Stimulated activated effector memory CD8-positive, alpha-beta T cell treated with anti-CD3 and anti-CD28 coated beads, Interleukin-12 subunit alpha, Interleukin-12 subunit beta, amount 100 ng/mL, for 72 hours (primary cell): ENCODE measurements at regions not wholly inside any gene's neighbourhood (a gene's known extent, or its start where the extent isn't known, plus 50 kb on each side); places are given as distances from the start of the nearest gene placed in this dataset.

Source experiments
- ATAC-seq: fragments of 150-1000 bp; cut with Tn5 transposase; 2 replicates; pipeline ENCODE4 v1.10.0; 2021
- DNase-seq, 2 donors: peaks; one replicate each; pipeline ENCODE4 v3.0.0; 2021 to 2022; ENCODE audit warnings: low spot score in 2 of 2
- H3K27ac Mint-ChIP-seq: one replicate; pipeline ENCODE4 v1.8.0; 2022; ENCODE audit warnings: mild to moderate bottlenecking, mixed read lengths
- H3K36me3 Mint-ChIP-seq: one replicate; pipeline ENCODE4 v1.8.0; 2022; ENCODE audit warnings: mild to moderate bottlenecking, mixed read lengths
- H3K4me1 Mint-ChIP-seq: one replicate; pipeline ENCODE4 v1.8.0; 2022; ENCODE audit warnings: mixed read lengths
- H3K4me3 Mint-ChIP-seq: one replicate; pipeline ENCODE4 v1.8.0; 2022; ENCODE audit warnings: mild to moderate bottlenecking, mixed read lengths
- H3K9me3 Mint-ChIP-seq: one replicate; pipeline ENCODE4 v1.8.0; 2022; ENCODE audit warnings: mixed read lengths

DNA sequence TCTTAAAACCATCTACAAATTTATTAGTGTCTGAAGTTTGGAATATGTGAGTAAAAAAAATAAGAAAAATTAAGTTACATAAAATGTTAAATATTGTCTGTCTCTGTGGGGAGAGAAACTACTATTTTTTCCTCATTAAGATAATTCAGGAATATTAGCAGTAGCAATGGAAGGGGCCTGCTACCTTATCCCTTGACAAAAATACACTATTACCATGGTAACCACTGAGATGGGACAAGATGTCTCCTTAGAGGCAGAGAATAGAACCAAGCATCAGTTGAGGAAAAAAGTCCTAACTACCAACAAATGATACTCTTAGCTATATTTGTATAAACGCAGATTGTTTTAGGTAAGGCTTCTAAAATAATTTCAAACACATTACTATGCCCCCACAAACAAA, 150.7 kb upstream of the LSM8 start:
- no peak for ATAC-seq
- DNase-seq = no peak
- no peak overlapping the region for H3K4me3 Mint-ChIP-seq
- H3K4me1 Mint-ChIP-seq = no peaks in the 10 kb centered on the region
- H3K9me3 Mint-ChIP-seq = peaks cover 3% of the 10 kb centered on the region
- no peak overlapping the region for H3K27ac Mint-ChIP-seq
- no peaks in the 10 kb centered on the region for H3K36me3 Mint-ChIP-seq

DNA sequence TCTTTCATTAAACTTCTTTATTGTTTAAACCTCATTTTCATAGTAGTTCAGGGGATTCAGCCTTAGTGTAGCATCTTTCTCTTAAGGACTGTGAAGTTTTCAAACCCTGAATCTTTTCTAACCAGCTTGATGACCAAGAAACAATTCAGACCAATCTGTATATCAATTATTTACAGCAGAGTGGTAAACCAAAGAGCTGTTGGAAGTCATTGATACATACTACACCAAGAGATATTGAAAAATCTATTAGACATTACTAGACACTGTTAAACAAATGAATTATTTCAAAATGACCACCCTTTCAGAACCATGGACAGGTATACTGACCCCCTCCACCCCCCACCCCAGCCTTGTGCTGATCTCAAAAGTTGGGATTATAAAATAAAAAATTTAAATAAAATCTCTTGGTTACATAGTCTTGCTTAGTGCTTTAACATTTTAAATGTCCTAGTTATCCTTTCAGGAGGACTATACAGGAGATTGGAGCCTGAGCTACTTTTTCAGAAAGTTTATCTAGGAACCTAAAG, 143.9 kb upstream of the LSM8 start:
- ATAC-seq = no peak
- no peaks in the 10 kb centered on the region for H3K36me3 Mint-ChIP-seq
- H3K27ac Mint-ChIP-seq = no peak overlapping the region
- H3K4me1 Mint-ChIP-seq = no peaks in the 10 kb centered on the region
- H3K9me3 Mint-ChIP-seq = no peaks in the 10 kb centered on the region
- no peak for DNase-seq
- H3K4me3 Mint-ChIP-seq = no peak overlapping the region

DNA sequence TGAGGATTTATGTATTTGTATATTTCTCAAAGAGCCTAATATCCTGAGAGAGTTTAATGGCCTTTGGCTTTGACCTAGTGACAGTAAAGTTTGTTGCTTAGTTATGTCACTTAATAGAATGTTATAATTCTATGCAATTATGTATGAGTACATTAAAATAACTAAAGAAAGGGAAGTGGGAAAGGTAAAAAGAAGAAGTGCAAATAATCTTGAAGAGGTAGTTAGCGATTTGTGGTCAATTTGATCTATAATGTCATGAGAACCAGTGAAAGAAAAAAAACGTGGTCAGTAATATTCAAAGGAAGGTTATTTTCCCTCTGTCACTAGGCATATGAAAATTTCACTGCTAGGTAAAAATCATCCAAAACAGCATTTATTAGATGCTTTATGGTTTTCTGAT, 143.4 kb upstream of the LSM8 start:
- no peak overlapping the region for H3K27ac Mint-ChIP-seq
- DNase-seq (no peak), ATAC-seq (no peak)
- no peaks in the 10 kb centered on the region for H3K9me3 Mint-ChIP-seq
- no peak overlapping the region for H3K4me3 Mint-ChIP-seq
- no peaks in the 10 kb centered on the region for H3K4me1 Mint-ChIP-seq
- no peaks in the 10 kb centered on the region for H3K36me3 Mint-ChIP-seq

DNA sequence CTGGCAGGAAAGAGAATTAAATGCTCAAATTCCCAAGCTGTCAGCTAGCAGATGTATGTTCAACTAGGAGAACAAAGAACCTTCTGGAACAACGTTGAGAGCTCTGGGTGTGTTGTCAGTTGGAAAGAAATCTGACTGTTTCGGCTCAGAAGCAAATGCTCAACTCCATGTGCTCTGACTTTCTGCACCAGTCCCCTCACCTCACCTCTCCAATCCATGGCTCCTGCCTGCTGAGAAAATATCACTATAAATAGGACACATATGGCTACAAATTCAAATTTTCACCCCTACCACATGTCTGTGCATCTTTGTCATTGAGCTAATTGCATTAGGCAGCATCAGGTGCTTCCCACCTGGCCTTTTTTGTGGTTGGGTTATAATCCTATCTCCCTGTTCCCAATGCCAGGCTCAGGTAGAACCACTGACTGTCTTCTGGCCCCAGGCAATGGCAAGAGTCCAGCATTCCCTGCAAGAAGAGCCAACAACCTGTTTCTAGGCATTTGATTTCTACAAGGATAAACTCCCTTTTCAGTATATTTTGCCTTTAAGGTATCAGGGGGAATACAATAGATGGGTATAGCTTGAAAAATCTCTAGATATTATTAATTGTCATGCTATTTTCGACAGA, 142.6 kb upstream of the LSM8 start:
- Mint-ChIP-seq H3K9me3 (no peaks in the 10 kb centered on the region), H3K27ac (no peak overlapping the region), H3K4me1 (no peaks in the 10 kb centered on the region), H3K36me3 (no peaks in the 10 kb centered on the region), H3K4me3 (no peak overlapping the region)
- DNase-seq (no peak), ATAC-seq (no peak)

DNA sequence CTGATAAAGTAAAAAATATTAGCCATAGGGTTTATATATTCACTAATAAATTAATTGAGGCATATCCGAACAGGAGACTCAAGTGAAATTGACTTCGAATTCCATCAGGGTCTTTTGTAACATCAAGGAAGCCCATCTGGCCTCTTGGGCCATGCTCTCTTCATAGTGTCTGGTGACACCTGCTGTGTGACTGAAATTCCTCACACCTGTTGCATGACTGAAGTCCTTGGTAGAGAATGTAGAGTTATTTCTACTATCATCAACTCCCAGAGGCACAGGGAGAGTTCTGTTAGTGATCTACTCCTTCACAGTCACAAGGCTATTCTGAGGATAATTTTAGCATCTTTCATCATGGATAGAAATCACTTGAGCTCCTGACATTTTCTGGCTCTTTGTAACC, 138.3 kb upstream of the LSM8 start:
- no peak for DNase-seq
- no peak overlapping the region for H3K4me3 Mint-ChIP-seq
- no peaks in the 10 kb centered on the region for H3K9me3 Mint-ChIP-seq
- H3K27ac Mint-ChIP-seq = no peak overlapping the region
- H3K4me1 Mint-ChIP-seq = no peaks in the 10 kb centered on the region
- ATAC-seq = no peak
- no peaks in the 10 kb centered on the region for H3K36me3 Mint-ChIP-seq

DNA sequence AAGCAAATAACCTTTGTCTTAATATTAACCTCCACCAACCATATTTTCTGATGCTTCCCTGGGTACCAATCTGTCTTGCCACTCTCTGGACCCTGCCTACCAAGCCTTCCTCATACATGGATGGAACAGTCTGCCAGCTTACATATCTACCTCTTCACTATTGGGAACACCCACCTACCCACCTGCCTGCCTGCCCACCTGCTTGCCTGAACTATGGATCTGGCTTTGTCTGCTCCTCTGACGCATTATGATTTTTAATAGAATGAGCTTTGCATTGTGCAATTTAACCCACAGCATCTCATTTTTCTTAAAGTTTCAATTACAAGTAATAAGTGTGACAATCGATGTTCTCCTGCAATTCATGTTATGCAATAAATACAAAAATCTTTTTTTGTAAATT, 137.9 kb upstream of the LSM8 start:
- H3K9me3 Mint-ChIP-seq = no peaks in the 10 kb centered on the region
- no peak overlapping the region for H3K27ac Mint-ChIP-seq
- H3K36me3 Mint-ChIP-seq = no peaks in the 10 kb centered on the region
- H3K4me1 Mint-ChIP-seq = no peaks in the 10 kb centered on the region
- ATAC-seq = no peak
- H3K4me3 Mint-ChIP-seq = no peak overlapping the region
- DNase-seq = no peak

DNA sequence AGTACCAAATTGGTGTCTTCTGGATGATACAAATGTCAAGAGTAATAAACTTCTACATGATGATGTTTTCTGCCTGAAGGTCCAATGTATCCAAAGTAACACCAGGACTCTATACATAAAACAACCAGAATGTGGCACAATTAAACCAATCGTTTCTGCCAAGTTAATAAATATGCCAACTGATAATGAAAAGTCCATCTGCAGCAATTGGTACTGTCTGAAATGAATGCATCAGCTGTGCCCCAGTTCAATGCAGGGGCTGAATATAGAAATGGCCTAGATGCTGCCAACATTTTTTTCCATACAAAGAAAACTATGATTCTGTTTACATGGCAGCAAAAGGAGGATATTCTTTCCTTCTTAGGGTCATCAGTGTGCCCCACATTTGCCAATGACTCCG, 137.2 kb upstream of the LSM8 start:
- no peaks in the 10 kb centered on the region for H3K9me3 Mint-ChIP-seq
- no peak overlapping the region for H3K27ac Mint-ChIP-seq
- DNase-seq = no peak
- no peak for ATAC-seq
- H3K36me3 Mint-ChIP-seq = no peaks in the 10 kb centered on the region
- H3K4me3 Mint-ChIP-seq = no peak overlapping the region
- no peaks in the 10 kb centered on the region for H3K4me1 Mint-ChIP-seq

DNA sequence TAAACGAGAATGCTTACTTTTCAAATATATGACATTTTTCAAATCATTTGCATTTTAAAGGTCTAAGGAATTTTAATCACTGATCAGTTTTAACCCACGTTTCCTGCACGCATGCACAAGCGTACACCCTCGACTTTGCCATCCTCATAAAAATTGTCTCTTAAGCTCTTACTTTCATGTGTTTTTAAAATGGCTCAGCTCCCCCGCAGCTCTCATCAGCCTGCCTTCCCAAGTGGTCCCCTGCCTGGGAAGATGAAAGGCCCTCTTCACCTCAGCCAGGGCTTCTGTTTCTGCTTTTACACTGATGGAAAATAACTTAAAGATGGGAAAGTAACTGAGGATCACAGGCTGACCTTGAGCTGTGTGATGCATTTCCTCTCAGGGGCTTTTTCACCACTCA, 131.6 kb upstream of the LSM8 start:
- no peaks in the 10 kb centered on the region for H3K36me3 Mint-ChIP-seq
- ATAC-seq (no peak), DNase-seq (no peak)
- no peaks in the 10 kb centered on the region for H3K9me3 Mint-ChIP-seq
- no peaks in the 10 kb centered on the region for H3K4me1 Mint-ChIP-seq
- H3K27ac Mint-ChIP-seq = no peak overlapping the region
- H3K4me3 Mint-ChIP-seq = no peak overlapping the region

DNA sequence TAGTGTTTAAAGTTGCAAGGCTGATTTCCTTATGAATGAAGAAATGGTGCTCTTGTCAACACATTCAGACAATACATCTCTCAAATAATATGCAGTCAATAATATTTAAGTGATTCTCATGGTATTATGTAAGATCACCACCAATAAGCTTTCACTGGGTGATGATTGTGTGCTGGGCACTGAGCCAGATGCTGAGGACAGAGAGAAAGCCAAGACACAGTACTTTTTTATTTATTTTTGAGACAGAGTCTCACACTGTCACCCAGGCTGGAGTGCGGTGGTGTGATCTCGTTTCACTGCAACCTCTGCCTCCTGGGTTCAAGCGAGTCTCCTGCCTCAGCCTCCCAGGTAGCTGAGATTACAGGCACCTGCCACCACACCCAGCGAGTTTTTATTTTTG, 130.6 kb upstream of the LSM8 start:
- DNase-seq (no peak), ATAC-seq (no peak)
- Mint-ChIP-seq H3K4me1 (no peaks in the 10 kb centered on the region), H3K36me3 (no peaks in the 10 kb centered on the region), H3K9me3 (no peaks in the 10 kb centered on the region), H3K4me3 (no peak overlapping the region), H3K27ac (no peak overlapping the region)

DNA sequence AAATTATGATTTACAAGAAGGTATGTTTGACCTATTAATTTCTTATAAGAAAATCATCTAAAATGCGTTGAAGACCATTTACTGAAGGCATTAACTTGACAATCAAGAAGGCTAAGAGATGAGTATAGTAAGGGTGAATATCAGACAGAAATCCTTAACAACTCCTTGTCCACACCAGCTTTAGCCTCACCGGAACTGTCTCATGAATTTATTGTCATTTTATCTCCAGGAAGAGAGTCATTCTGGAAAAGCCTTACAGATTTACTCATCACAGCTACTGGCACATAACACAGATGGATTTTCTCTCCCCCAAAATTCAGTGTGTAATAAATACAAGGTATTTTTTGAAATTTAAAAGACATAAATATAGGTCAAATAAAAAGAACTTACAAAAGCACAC, 129.4 kb upstream of the LSM8 start:
- H3K36me3 Mint-ChIP-seq = no peaks in the 10 kb centered on the region
- no peaks in the 10 kb centered on the region for H3K4me1 Mint-ChIP-seq
- no peaks in the 10 kb centered on the region for H3K9me3 Mint-ChIP-seq
- H3K4me3 Mint-ChIP-seq = no peak overlapping the region
- ATAC-seq = no peak
- H3K27ac Mint-ChIP-seq = no peak overlapping the region
- no peak for DNase-seq

DNA sequence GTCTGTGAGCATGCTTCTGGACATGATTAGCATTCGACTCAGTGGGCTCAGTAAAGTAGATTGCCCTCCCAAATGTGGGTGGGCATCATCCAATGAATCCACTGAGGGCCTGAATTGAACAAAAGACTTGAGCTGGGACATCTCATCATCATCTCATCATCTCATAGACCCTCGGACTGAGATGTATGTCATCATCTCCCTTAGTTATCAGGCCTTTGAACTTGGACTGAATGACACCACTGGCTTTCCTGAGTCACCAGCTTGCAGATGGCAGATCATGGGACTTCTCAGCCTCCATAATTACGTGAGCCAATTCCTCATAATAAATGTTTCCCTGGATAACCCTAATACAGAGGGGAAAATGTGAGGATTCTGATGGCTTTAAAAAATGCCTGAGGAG, 128.3 kb upstream of the LSM8 start:
- H3K4me3 Mint-ChIP-seq = no peak overlapping the region
- no peak overlapping the region for H3K27ac Mint-ChIP-seq
- DNase-seq (no peak), ATAC-seq (no peak)
- no peaks in the 10 kb centered on the region for H3K36me3 Mint-ChIP-seq
- no peaks in the 10 kb centered on the region for H3K9me3 Mint-ChIP-seq
- H3K4me1 Mint-ChIP-seq = no peaks in the 10 kb centered on the region

DNA sequence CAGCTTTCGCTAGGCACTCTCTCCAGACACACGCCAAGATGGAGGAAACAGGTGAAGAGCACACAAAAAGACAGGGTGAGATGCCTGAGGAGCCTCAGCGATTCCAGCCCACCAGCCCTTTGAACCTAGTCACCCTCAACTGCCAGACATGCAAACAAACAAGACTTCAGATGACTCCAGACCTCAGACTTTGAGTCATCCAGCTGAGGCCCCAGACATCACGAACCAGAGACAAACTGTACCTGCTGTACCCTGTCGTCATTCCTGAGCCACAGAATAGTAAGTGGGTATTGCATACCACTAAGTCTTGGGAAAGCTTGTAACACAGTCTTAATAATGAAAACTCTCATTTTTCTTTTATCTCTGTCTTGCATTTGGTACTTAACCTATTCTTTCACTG, 126.6 kb upstream of the LSM8 start:
- H3K36me3 Mint-ChIP-seq = no peaks in the 10 kb centered on the region
- DNase-seq (no peak), ATAC-seq (peak; percentile 58)
- no peaks in the 10 kb centered on the region for H3K4me1 Mint-ChIP-seq
- H3K4me3 Mint-ChIP-seq = no peak overlapping the region
- no peaks in the 10 kb centered on the region for H3K9me3 Mint-ChIP-seq
- no peak overlapping the region for H3K27ac Mint-ChIP-seq

DNA sequence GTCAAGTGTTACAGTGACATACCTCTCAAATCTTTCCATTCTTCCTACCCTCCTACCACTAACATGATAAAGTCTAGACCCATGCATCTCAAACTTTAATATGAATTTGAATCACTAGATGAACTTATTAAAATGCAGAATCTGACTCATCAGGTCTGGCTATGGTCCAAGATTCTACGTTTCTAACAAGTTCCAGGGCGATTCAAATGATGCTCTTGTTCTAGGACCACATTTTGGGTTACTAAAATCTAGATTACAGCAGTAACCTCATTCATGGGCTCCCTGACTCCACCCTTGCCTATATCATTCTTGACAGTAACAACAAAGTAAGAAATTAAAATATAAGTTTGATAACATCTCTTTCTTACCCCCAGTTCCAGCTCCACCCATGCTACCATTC, 124.8 kb upstream of the LSM8 start:
- no peak overlapping the region for H3K27ac Mint-ChIP-seq
- ATAC-seq = peak; percentile 58
- H3K9me3 Mint-ChIP-seq = no peaks in the 10 kb centered on the region
- no peak overlapping the region for H3K4me3 Mint-ChIP-seq
- no peak for DNase-seq
- no peaks in the 10 kb centered on the region for H3K36me3 Mint-ChIP-seq
- H3K4me1 Mint-ChIP-seq = no peaks in the 10 kb centered on the region

DNA sequence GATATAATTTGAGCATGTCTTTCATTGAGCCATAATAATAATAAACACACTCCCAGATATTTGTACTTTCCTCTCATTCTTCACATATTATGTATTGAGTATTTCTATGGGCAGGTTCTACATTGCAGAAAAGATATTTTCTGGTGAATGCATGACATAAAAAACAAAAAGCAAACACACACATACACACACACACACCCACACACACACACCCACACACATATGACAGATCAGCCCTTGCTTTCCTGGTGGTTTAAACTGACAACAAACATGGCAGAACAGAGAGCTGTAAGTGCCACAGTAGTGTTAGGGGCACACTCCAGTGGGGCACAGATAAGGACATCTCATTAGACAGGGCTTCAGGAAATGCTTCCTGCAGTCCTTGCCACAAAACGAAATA, 123.3 kb upstream of the LSM8 start:
- Mint-ChIP-seq H3K4me3 (no peak overlapping the region), H3K4me1 (no peaks in the 10 kb centered on the region), H3K36me3 (no peaks in the 10 kb centered on the region), H3K9me3 (no peaks in the 10 kb centered on the region), H3K27ac (no peak overlapping the region)
- ATAC-seq (no peak), DNase-seq (no peak)

DNA sequence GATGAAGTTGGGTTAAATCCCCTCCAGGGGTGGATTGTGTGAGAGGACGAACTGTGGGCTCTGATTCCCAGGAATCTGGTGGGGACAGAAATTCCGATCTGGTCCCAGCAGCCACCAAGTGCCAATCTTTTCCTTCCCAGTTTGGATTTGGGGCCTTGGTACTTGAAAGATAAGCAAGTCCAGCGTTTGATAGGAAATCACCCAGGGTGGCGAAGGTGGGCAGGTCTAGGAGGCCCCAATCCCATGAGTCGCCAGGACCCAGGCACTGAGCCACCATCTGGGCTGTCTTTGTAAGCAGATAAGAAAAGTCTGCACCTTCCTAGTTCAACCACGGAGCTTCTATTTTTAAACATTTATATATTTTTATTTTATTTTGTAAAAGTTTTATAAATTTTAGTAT, 122.6 kb upstream of the LSM8 start:
- no peak overlapping the region for H3K27ac Mint-ChIP-seq

DNA sequence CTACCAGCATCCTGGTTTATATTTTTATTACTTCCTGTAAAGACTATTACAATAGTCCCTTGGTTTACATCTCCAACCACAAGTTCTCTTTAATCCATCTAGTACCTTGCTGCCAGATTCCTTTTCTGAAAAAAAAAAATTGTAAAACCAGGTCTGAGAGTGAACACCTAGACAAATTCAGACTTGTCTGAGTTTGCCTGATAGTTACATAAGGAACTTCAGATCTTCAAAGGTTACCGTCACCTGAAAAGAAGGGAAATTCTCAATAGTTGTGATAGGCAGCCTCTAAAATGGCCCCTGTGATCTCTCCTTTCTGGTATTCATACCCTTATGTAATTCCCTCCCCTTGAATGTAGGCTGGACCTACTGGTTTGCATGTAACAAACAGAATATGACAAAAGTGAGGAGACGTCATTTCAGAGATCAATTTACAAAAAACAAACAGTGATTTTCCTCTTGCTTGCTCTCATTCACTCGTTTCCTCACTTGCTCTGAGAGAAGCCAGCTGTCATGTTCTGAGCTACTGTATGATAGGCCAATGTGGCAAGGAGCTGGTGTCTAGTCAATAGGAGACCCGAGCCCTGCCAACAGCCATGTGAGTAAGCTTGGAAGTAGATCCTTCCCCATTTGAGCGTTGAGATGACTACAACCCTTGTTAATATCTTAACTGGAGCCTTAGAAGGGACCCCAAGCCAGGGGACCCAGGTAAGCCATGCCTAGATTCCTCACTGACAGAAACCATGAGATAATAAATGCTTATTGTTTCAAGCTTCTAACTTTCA, 110.9 kb upstream of the LSM8 start:
- Mint-ChIP-seq H3K4me3 (no peak overlapping the region), H3K9me3 (no peaks in the 10 kb centered on the region), H3K36me3 (no peaks in the 10 kb centered on the region), H3K27ac (no peak overlapping the region), H3K4me1 (no peaks in the 10 kb centered on the region)
- ATAC-seq (peak; percentile 28), DNase-seq (no peak)

More for the DNA sequence above, 122.6 kb upstream of the LSM8 start:
- Mint-ChIP-seq H3K9me3 (no peaks in the 10 kb centered on the region), H3K4me3 (no peak overlapping the region), H3K36me3 (no peaks in the 10 kb centered on the region), H3K4me1 (no peaks in the 10 kb centered on the region)
- ATAC-seq = no peak
- no peak for DNase-seq
